CD8-positive, alpha-beta memory T cell (primary cell): ENCODE measurements at regions not wholly inside any gene's neighbourhood (a gene's known extent, or its start where the extent isn't known, plus 50 kb on each side); places are given as distances from the start of the nearest gene placed in this dataset.
A peak's percentile ranks its signal among the peaks of the same experiment; 100 is the strongest.

Experiments used
- CTCF ChIA-PET: fragments of 350-600 bp; sonication (Branson Sonifier 250); formaldehyde crosslinking; loops from one replicate; lab custom pipeline; 2021; ENCODE audit warnings: antibody characterized with exemption; lab: Charles Lee
- POLR2A ChIA-PET: fragments of 350-600 bp; sonication (Branson Sonifier 250); formaldehyde crosslinking; loops from one replicate; lab custom pipeline; 2021; ENCODE audit warnings: antibody characterized with exemption; lab: Charles Lee
- DNase-seq, 5 donors: peaks; one replicate each; pipeline versions ENCODE4 v3.0.0 to v3.0.0-alpha.2; 2020 to 2022; ENCODE audit warnings: mixed read lengths in 1 of 5
- H3K27ac ChIP-seq: one replicate; pipeline ENCODE4 v1.7.0; 2013; ENCODE audit warnings: low read depth, mild to moderate bottlenecking, low read length, moderate library complexity
- H3K27me3 ChIP-seq: 2 replicates; pipeline ENCODE4 v1.7.0; 2013; ENCODE audit warnings: low read length, mild to moderate bottlenecking; ENCODE audit not compliant: insufficient read depth, poor library complexity, severe bottlenecking
- H3K36me3 ChIP-seq: 2 replicates; pipeline ENCODE4 v1.7.0; 2013; ENCODE audit warnings: mild to moderate bottlenecking, low read length, moderate library complexity; ENCODE audit not compliant: insufficient read depth
- H3K4me1 ChIP-seq: 2 replicates; pipeline ENCODE4 v1.7.0; 2013; ENCODE audit warnings: mild to moderate bottlenecking, low read length, moderate library complexity; ENCODE audit not compliant: insufficient read depth
- H3K4me3 ChIP-seq: 2 replicates; pipeline ENCODE4 v1.7.0; 2013; ENCODE audit warnings: mild to moderate bottlenecking, low read length
- H3K9me3 ChIP-seq: 2 replicates; pipeline ENCODE4 v1.7.0; 2013; ENCODE audit warnings: mild to moderate bottlenecking, low read length
- H3K27ac Mint-ChIP-seq, 8 donors: one replicate each; pipeline ENCODE4 v1.8.0; 2020 to 2021; ENCODE audit warnings: mixed read lengths in 8 of 8, mild to moderate bottlenecking in 6 of 8, inconsistent platforms in 3 of 8, moderate library complexity in 3 of 8
- H3K27me3 Mint-ChIP-seq, 2 donors: one replicate each; pipeline ENCODE4 v1.8.0; 2020 to 2021; ENCODE audit warnings: mixed read lengths in 2 of 2, mild to moderate bottlenecking in 1 of 2, moderate library complexity in 1 of 2
- H3K36me3 Mint-ChIP-seq, 3 donors: one replicate each; pipeline ENCODE4 v1.8.0; 2020 to 2021; ENCODE audit warnings: mixed read lengths in 3 of 3, inconsistent platforms in 1 of 3, mild to moderate bottlenecking in 1 of 3
- H3K4me1 Mint-ChIP-seq, 3 donors: one replicate each; pipeline ENCODE4 v1.8.0; 2020 to 2021; ENCODE audit warnings: mixed read lengths in 3 of 3, inconsistent platforms in 1 of 3, mild to moderate bottlenecking in 1 of 3
- H3K4me3 Mint-ChIP-seq, 7 donors: one replicate each; pipeline ENCODE4 v1.8.0; 2020 to 2021; ENCODE audit warnings: mixed read lengths in 7 of 7, mild to moderate bottlenecking in 6 of 7, moderate library complexity in 4 of 7, inconsistent platforms in 2 of 7
- H3K9me3 Mint-ChIP-seq, 5 donors: one replicate each; pipeline ENCODE4 v1.8.0; 2020 to 2022; ENCODE audit warnings: mixed read lengths in 5 of 5, mild to moderate bottlenecking in 3 of 5, moderate library complexity in 2 of 5, inconsistent platforms in 1 of 5

DNA sequence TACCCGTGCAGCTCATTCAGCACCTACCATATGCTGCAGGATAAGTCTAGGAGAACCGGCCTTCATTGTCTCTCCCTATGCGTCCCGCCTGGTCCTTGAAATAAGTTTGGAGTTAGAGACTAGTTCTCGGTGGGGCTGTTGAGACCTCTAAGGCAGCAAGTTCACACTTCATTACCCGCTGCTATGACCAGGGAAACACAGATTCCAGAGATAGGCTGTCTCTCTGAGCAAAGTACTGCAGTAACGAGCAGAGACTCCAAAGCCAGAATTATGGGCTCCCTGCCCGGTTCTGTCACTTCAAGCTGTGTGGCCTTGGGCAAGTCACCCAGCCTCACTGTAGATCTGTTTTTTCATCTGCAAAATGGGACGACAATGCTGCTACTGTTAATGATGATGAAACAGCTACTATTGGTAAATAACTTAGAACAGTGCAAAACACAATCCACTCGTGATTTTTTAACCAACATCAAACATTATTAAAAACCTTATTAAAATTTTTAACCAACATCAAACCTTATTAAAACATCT, 184.1 kb downstream of the USP12 start:
- Histone ChIP-seq H3K4me1 (no peaks in the 10 kb centered on the region), H3K27me3 (no peaks in the 10 kb centered on the region), H3K27ac (no peak overlapping the region), H3K36me3 (no peaks in the 10 kb centered on the region), H3K9me3 (no peaks in the 10 kb centered on the region), H3K4me3 (no peak overlapping the region)
- Mint-ChIP-seq H3K27me3 (peaks cover 22 to 23% of the 10 kb centered on the region in 2 donors), H3K4me3 (no peak overlapping the region), H3K9me3 (no peaks in the 10 kb centered on the region), H3K27ac (no peak overlapping the region), H3K4me1 (no peaks in the 10 kb centered on the region), H3K36me3 (no peaks in the 10 kb centered on the region)
- POLR2A ChIA-PET: no interaction called here
- DNase-seq: no peak
- CTCF ChIA-PET: interaction anchor here (1.0 to 6.8 kb wide), 5 partner anchors 9 to 839 kb away, joined by 3 to 132 read pairs (median 3); partner anchors contain the start of gene RASL11A

- peaks cover 2 to 3% (median 3%) of the 10 kb centered on the region in 3 donors for H3K4me1 Mint-ChIP-seq
- Histone ChIP-seq H3K36me3 (no peaks in the 10 kb centered on the region), H3K27me3 (no peaks in the 10 kb centered on the region), H3K4me1 (no peaks in the 10 kb centered on the region), H3K9me3 (no peaks in the 10 kb centered on the region), H3K27ac (no peak overlapping the region), H3K4me3 (no peak overlapping the region)
- no peaks in the 10 kb centered on the region for H3K36me3 Mint-ChIP-seq
- H3K9me3 Mint-ChIP-seq: no peaks in the 10 kb centered on the region
- DNase-seq: peak; percentile 40 to 75 (median 61)
- ChIA-PET CTCF (interaction anchor here (0.7 to 6.8 kb wide), 38 partner anchors 9 to 1001 kb away, joined by 3 to 132 read pairs (median 4); partner anchors contain the start of gene RASL11A), POLR2A (interaction anchor here (1.2 kb wide), 1 partner anchor 375 kb away, joined by 5 read pairs; no protein-coding TSS in a partner anchor)
- no peak overlapping the region for H3K4me3 Mint-ChIP-seq
- H3K27me3 Mint-ChIP-seq: peaks cover 18 to 21% of the 10 kb centered on the region in 2 donors
- H3K27ac Mint-ChIP-seq: no peak overlapping the region
These were observed 186.2 kb downstream of the USP12 start for GRCh38 chr13:26985285-26985878.

GRCh38 chr13:26984337-26984736, 187.3 kb downstream of the USP12 start:
- H3K27me3 ChIP-seq: no peaks in the 10 kb centered on the region
- no peaks in the 10 kb centered on the region for H3K36me3 ChIP-seq
- Mint-ChIP-seq H3K4me1 (peaks cover 3 to 5% (median 4%) of the 10 kb centered on the region in 3 donors), H3K36me3 (no peaks in the 10 kb centered on the region), H3K4me3 (no peak overlapping the region), H3K27me3 (peaks cover 16 to 21% of the 10 kb centered on the region in 2 donors), H3K27ac (peak overlapping the region in 1 of 8 donors; percentile 1), H3K9me3 (no peaks in the 10 kb centered on the region)
- CTCF ChIA-PET: interaction anchor here (1.0 to 6.8 kb wide), 15 partner anchors 10 to 842 kb away, joined by 3 to 132 read pairs (median 6); no protein-coding TSS in a partner anchor
- no peak for DNase-seq
- H3K27ac ChIP-seq: peak overlapping the region; percentile 70
- H3K4me1 ChIP-seq: no peaks in the 10 kb centered on the region
- H3K4me3 ChIP-seq: no peak overlapping the region
- H3K9me3 ChIP-seq: no peaks in the 10 kb centered on the region
- POLR2A ChIA-PET: no interaction called here

DNA sequence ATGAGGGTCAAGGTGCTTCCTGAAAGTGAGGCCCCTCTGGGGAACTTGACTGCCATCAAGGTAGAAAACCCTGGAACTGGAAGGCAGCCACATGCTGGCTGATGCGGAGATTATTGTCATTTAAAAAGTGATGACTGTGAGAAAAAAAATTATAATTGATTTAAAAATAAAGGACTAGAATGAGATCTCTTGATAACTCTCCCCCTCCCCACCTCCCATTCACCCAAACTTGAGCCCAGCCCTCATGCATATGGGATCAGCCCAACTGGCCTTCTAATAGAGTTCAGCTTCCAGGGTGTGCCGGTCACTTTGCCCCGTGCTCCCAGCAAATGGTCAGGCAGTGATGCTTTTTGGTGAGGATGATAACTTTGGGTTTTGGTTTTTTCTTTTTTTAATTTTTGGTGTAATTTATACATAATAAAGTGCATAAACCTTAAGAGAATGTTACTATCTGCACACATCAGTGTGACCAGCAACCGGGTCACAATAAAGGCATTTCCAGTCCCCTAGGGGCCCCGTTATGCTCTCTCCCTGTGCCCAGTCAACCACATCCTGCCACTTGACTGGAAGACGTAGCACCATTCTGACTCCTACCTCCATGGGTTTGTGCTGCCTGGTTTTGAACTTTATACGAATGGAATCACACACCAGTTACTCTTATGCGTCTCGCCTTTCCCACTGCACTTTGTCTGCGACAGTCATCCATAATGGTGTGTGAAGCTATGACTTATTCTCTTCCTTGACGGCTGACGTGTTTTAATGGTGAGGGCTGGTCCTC, 187.9 kb downstream of the USP12 start:
- peaks cover 18 to 22% of the 10 kb centered on the region in 2 donors for H3K27me3 Mint-ChIP-seq
- Histone ChIP-seq H3K36me3 (no peaks in the 10 kb centered on the region), H3K4me1 (no peaks in the 10 kb centered on the region), H3K27ac (peak overlapping the region; percentile 70), H3K9me3 (no peaks in the 10 kb centered on the region), H3K4me3 (no peak overlapping the region), H3K27me3 (no peaks in the 10 kb centered on the region)
- ChIA-PET POLR2A (no interaction called here), CTCF (interaction anchor here (0.7 to 6.8 kb wide), 4 partner anchors 9 to 379 kb away, joined by 3 to 132 read pairs (median 5); no protein-coding TSS in a partner anchor)
- no peak overlapping the region for H3K4me3 Mint-ChIP-seq
- DNase-seq: no peak
- peak overlapping the region in 1 of 8 donors; percentile 1 for H3K27ac Mint-ChIP-seq
- H3K36me3 Mint-ChIP-seq: no peaks in the 10 kb centered on the region
- H3K4me1 Mint-ChIP-seq: peaks cover 3 to 8% (median 6%) of the 10 kb centered on the region in 3 donors
- H3K9me3 Mint-ChIP-seq: no peaks in the 10 kb centered on the region

GRCh38 chr13:26980099-26981031, 191.2 kb downstream of the USP12 start:
- Mint-ChIP-seq H3K36me3 (no peaks in the 10 kb centered on the region), H3K4me1 (peaks cover 3 to 9% (median 7%) of the 10 kb centered on the region in 3 donors), H3K27ac (peak overlapping the region in 5 of 8 donors; percentile 38 to 86 (median 59)), H3K27me3 (peaks cover 14 to 17% of the 10 kb centered on the region in 2 donors), H3K9me3 (no peaks in the 10 kb centered on the region), H3K4me3 (peak overlapping the region in 6 of 7 donors; percentile 3 to 80 (median 34))
- ChIA-PET CTCF (interaction anchor here (1.6 kb wide), 1 partner anchor 845 kb away, joined by 4 read pairs; no protein-coding TSS in a partner anchor), POLR2A (interaction anchor here (0.6 kb wide), 1 partner anchor 62 kb away, joined by 4 read pairs; no protein-coding TSS in a partner anchor)
- Histone ChIP-seq H3K9me3 (no peaks in the 10 kb centered on the region), H3K27me3 (no peaks in the 10 kb centered on the region), H3K36me3 (no peaks in the 10 kb centered on the region), H3K27ac (no peak overlapping the region), H3K4me1 (no peaks in the 10 kb centered on the region), H3K4me3 (no peak overlapping the region)
- DNase-seq: peak in 1 of 5 donors; percentile 12

- H3K4me3 Mint-ChIP-seq: peak overlapping the region in 1 of 7 donors; percentile 28
- Histone ChIP-seq H3K4me3 (no peak overlapping the region), H3K9me3 (no peaks in the 10 kb centered on the region), H3K27me3 (no peaks in the 10 kb centered on the region), H3K4me1 (no peaks in the 10 kb centered on the region), H3K36me3 (no peaks in the 10 kb centered on the region), H3K27ac (no peak overlapping the region)
- no peaks in the 10 kb centered on the region for H3K9me3 Mint-ChIP-seq
- DNase-seq: no peak
- peaks cover 9 to 14% of the 10 kb centered on the region in 2 donors for H3K27me3 Mint-ChIP-seq
- no peaks in the 10 kb centered on the region for H3K36me3 Mint-ChIP-seq
- H3K4me1 Mint-ChIP-seq: peaks cover 3 to 9% (median 7%) of the 10 kb centered on the region in 3 donors
- ChIA-PET POLR2A (no interaction called here), CTCF (interaction anchor here (1.6 kb wide), 1 partner anchor 846 kb away, joined by 4 read pairs; no protein-coding TSS in a partner anchor)
- peak overlapping the region in 2 of 8 donors; percentile 36 to 82 for H3K27ac Mint-ChIP-seq
These were observed 192.3 kb downstream of the USP12 start for GRCh38 chr13:26979334-26979733.
